ENCODE measurements at regions not wholly inside any gene's neighbourhood (a gene's known extent, or its start where the extent isn't known, plus 50 kb on each side); places are given as distances from the start of the nearest gene placed in this dataset.
"Not testable (repeated sequence)": the region's sequence is repeated elsewhere in the genome, so short reads cannot be mapped to it uniquely, and the experiment has no call there.

- DNase-seq (ENCODE audit: low spot score) = no peak
Observed at GRCh38 chr12:58009405-58010195, 68.2 kb downstream of the ATP23 start.

- DNase-seq (ENCODE audit: low spot score) = no peak
Observed at GRCh38 chr12:58011676-58012075, 70.3 kb downstream of the ATP23 start.

GRCh38 chr12:58022379-58023020 lies 81.1 kb downstream of the ATP23 start:
- not testable (repeated sequence) for DNase-seq (ENCODE audit: low spot score)

- no peak for DNase-seq (ENCODE audit: low spot score)
Observed at GRCh38 chr12:58025431-58025830, 84.1 kb downstream of the ATP23 start.

- no peak for DNase-seq (ENCODE audit: low spot score)
Observed at GRCh38 chr12:58026426-58026825, 85.1 kb downstream of the ATP23 start.

- DNase-seq (ENCODE audit: low spot score) = no peak
Observed at GRCh38 chr12:58026897-58027891, 85.8 kb downstream of the ATP23 start.

- no peak for DNase-seq (ENCODE audit: low spot score)
Observed at GRCh38 chr12:58028294-58028693, 86.9 kb downstream of the ATP23 start.

GRCh38 chr12:58029260-58029659 lies 87.9 kb downstream of the ATP23 start:
- no peak for DNase-seq (ENCODE audit: low spot score)

- no peak for DNase-seq (ENCODE audit: low spot score)
Observed at GRCh38 chr12:58030566-58031279, 89.4 kb downstream of the ATP23 start.

GRCh38 chr12:58032156-58032555 lies 90.8 kb downstream of the ATP23 start:
- DNase-seq (ENCODE audit: low spot score) = no peak

- no peak for DNase-seq (ENCODE audit: low spot score)
Observed at GRCh38 chr12:58033831-58034230, 92.5 kb downstream of the ATP23 start.

- DNase-seq (ENCODE audit: low spot score) = no peak
Observed at GRCh38 chr12:58034311-58034710, 92.9 kb downstream of the ATP23 start.

GRCh38 chr12:58034712-58035111 lies 93.3 kb downstream of the ATP23 start:
- DNase-seq (ENCODE audit: low spot score) = no peak

- no peak for DNase-seq (ENCODE audit: low spot score)
Observed at GRCh38 chr12:58041441-58041840, 100.1 kb downstream of the ATP23 start.

GRCh38 chr12:58044966-58045365 lies 103.6 kb downstream of the ATP23 start:
- DNase-seq (ENCODE audit: low spot score) = no peak

- no peak for DNase-seq (ENCODE audit: low spot score)
Observed at GRCh38 chr12:58046271-58046670, 104.9 kb downstream of the ATP23 start.

- no peak for DNase-seq (ENCODE audit: low spot score)
Observed at GRCh38 chr12:58051378-58051777, 110.0 kb downstream of the ATP23 start.

GRCh38 chr12:58064666-58065065 lies 123.3 kb downstream of the ATP23 start:
- DNase-seq (ENCODE audit: low spot score) = no peak

- DNase-seq (ENCODE audit: low spot score) = no peak
Observed at GRCh38 chr12:58066296-58066695, 124.9 kb downstream of the ATP23 start.

GRCh38 chr12:58067610-58068387 lies 126.4 kb downstream of the ATP23 start:
- DNase-seq (ENCODE audit: low spot score) = no peak

- no peak for DNase-seq (ENCODE audit: low spot score)
Observed at GRCh38 chr12:58068706-58069105, 127.3 kb downstream of the ATP23 start.
